ENCODE measurements at regions not wholly inside any gene's neighbourhood (a gene's known extent, or its start where the extent isn't known, plus 50 kb on each side); places are given as distances from the start of the nearest gene placed in this dataset.

DNA sequence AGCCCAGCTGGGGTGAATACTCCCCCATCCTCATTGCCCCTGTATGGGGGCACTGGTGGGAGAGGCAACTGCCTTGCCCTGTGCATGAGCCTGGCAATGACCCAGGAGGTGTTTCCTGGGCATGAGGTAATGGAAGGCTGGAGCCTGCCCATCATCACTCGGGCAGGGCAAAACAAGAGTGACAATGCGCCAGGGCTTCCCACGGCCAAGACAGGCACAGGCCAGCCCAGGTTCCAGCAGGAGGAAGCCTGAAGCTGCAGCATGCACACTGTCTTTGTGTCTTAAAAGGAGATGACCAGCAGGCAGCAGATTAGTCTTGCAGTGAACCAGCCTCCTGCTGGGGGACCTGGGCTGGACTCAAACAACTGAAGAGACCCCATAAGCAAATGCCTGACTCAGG is 92.2 kb upstream of the SMIM23 start:
- TF ChIP-seq, protein P1, sequence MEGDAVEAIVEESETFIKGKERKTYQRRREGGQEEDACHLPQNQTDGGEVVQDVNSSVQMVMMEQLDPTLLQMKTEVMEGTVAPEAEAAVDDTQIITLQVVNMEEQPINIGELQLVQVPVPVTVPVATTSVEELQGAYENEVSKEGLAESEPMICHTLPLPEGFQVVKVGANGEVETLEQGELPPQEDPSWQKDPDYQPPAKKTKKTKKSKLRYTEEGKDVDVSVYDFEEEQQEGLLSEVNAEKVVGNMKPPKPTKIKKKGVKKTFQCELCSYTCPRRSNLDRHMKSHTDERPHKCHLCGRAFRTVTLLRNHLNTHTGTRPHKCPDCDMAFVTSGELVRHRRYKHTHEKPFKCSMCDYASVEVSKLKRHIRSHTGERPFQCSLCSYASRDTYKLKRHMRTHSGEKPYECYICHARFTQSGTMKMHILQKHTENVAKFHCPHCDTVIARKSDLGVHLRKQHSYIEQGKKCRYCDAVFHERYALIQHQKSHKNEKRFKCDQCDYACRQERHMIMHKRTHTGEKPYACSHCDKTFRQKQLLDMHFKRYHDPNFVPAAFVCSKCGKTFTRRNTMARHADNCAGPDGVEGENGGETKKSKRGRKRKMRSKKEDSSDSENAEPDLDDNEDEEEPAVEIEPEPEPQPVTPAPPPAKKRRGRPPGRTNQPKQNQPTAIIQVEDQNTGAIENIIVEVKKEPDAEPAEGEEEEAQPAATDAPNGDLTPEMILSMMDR (IDR thresholded peaks at IDR 0.05): no peak
- TF ChIP-seq POLR2A (IDR thresholded peaks at IDR 0.05): no peak

Measured in ovary (tissue), 3 donors.